ENCODE measurements at regions not wholly inside any gene's neighbourhood (a gene's known extent, or its start where the extent isn't known, plus 50 kb on each side); places are given as distances from the start of the nearest gene placed in this dataset.

DNA sequence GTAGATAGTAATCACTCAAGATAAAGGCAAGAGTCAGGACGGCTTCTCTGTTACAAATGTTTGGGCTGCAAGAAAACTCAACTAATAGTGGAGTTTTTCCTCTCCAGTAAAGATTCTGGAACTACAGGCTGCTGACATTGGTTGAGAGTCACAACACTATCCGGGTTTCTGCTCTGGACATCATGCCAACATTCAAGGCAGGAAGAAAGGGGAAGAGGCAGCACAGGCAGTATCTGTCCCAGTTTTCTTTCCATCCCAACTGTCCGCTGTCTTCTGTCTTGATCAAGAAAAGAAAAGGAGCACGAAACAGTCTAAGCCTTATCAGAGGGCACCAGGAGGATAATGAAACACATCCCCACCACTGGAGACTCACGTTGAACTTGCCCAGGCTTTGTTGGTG, 132.1 kb downstream of the MAIP1 start:
- no peak for TF ChIP-seq EZH2 (IDR thresholded peaks at IDR 0.05; ENCODE audit: borderline replicate concordance, low read depth, low read length, severe bottlenecking)
- TF ChIP-seq, protein P1, sequence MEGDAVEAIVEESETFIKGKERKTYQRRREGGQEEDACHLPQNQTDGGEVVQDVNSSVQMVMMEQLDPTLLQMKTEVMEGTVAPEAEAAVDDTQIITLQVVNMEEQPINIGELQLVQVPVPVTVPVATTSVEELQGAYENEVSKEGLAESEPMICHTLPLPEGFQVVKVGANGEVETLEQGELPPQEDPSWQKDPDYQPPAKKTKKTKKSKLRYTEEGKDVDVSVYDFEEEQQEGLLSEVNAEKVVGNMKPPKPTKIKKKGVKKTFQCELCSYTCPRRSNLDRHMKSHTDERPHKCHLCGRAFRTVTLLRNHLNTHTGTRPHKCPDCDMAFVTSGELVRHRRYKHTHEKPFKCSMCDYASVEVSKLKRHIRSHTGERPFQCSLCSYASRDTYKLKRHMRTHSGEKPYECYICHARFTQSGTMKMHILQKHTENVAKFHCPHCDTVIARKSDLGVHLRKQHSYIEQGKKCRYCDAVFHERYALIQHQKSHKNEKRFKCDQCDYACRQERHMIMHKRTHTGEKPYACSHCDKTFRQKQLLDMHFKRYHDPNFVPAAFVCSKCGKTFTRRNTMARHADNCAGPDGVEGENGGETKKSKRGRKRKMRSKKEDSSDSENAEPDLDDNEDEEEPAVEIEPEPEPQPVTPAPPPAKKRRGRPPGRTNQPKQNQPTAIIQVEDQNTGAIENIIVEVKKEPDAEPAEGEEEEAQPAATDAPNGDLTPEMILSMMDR (IDR thresholded peaks at IDR 0.05; ENCODE audit: borderline replicate concordance, extremely low read depth, low read length, poor library complexity, severe bottlenecking), result no peak

Data from DND-41 (cell line).